ENCODE measurements at regions not wholly inside any gene's neighbourhood (a gene's known extent, or its start where the extent isn't known, plus 50 kb on each side); places are given as distances from the start of the nearest gene placed in this dataset.
A peak's percentile ranks its signal among the peaks of the same experiment; 100 is the strongest.

DNA sequence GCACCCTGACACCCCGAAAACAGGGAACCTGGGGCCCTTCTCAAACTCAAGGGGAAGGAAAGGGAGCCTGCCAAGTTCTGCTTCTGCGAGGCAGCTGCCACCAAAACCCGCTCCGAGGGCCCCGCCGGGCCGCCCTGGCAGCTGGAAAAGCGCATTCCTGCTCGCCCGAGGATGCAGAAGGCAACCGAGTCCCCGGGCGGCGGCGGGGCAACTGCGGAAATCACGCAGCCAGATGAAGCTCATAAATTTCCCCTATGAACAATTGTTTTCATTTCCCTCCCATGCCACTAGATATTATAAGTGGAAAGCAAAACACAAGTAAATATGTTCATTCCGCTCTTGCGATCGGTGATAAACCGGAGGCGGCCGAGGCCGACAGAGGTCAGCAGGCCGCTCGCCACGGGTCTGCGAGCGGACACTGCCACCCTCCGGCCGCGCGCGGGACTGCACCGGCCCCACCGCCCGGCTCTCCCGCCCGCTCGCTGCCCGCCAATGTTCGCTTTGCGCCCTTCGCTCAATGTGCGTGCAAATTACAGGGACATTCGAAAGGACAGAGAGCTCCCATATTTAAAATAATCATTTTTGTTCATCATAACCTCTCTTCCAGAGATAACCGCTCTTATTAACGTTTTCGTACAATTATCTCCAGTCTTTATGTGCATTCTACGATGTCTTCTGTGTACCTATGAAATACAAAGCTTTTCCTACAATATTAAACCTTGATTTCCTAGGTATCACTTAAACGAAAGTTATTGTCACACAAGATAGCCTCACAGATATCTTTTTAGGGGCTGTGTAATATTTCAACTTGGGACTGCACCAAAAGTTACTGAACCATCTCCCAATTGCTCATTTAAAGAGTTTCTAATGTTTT, 120.8 kb upstream of the ZNF507 start:
- TF ChIP-seq, protein P1, sequence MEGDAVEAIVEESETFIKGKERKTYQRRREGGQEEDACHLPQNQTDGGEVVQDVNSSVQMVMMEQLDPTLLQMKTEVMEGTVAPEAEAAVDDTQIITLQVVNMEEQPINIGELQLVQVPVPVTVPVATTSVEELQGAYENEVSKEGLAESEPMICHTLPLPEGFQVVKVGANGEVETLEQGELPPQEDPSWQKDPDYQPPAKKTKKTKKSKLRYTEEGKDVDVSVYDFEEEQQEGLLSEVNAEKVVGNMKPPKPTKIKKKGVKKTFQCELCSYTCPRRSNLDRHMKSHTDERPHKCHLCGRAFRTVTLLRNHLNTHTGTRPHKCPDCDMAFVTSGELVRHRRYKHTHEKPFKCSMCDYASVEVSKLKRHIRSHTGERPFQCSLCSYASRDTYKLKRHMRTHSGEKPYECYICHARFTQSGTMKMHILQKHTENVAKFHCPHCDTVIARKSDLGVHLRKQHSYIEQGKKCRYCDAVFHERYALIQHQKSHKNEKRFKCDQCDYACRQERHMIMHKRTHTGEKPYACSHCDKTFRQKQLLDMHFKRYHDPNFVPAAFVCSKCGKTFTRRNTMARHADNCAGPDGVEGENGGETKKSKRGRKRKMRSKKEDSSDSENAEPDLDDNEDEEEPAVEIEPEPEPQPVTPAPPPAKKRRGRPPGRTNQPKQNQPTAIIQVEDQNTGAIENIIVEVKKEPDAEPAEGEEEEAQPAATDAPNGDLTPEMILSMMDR (conservative IDR thresholded peaks at IDR 0.05; ENCODE audit: low read length), result peak; percentile 96
- no peak for TF ChIP-seq EZH2phosphoT487 (IDR thresholded peaks at IDR 0.05; ENCODE audit: borderline replicate concordance, low read depth, low read length)
